T-helper 17 cell (primary cell): ENCODE measurements at regions not wholly inside any gene's neighbourhood (a gene's known extent, or its start where the extent isn't known, plus 50 kb on each side); places are given as distances from the start of the nearest gene placed in this dataset.
A peak's percentile ranks its signal among the peaks of the same experiment; 100 is the strongest.

ENCODE experiments used
- ATAC-seq: fragments of 150-1000 bp; cut with Tn5 transposase; 2 replicates; pipeline ENCODE4 v1.10.0; 2021; ENCODE audit warnings: mild to moderate bottlenecking, moderate library complexity
- DNase-seq, 3 donors: peaks; one replicate each; pipeline versions ENCODE4 v3.0.0 to v3.0.0-alpha.2; 2020 to 2021
- H3K9me3 ChIP-seq: one replicate; pipeline ENCODE4 v1.7.0; 2013; ENCODE audit warnings: low read length, mild to moderate bottlenecking; ENCODE audit not compliant: control insufficient read depth, poor library complexity, severe bottlenecking
- H3K27ac Mint-ChIP-seq: one replicate; pipeline ENCODE4 v1.8.0; 2022; ENCODE audit warnings: mild to moderate bottlenecking, moderate library complexity, mixed read lengths
- H3K27me3 Mint-ChIP-seq: one replicate; pipeline ENCODE4 v1.8.0; 2022; ENCODE audit warnings: mixed read lengths
- H3K36me3 Mint-ChIP-seq: one replicate; pipeline ENCODE4 v1.8.0; 2022; ENCODE audit warnings: low read depth, mixed read lengths
- H3K4me1 Mint-ChIP-seq: one replicate; pipeline ENCODE4 v1.8.0; 2022; ENCODE audit warnings: mild to moderate bottlenecking, mixed read lengths
- H3K4me3 Mint-ChIP-seq: one replicate; pipeline ENCODE4 v1.8.0; 2022; ENCODE audit warnings: mild to moderate bottlenecking, moderate library complexity, mixed read lengths

GRCh38 chrX:139246295-139246694 lies 284.2 kb upstream of the F9 start:
- Mint-ChIP-seq H3K4me3 (no peak overlapping the region), H3K4me1 (no peaks in the 10 kb centered on the region), H3K27me3 (no peaks in the 10 kb centered on the region), H3K27ac (no peak overlapping the region), H3K36me3 (no peaks in the 10 kb centered on the region)
- no peak for DNase-seq
- no peaks in the 10 kb centered on the region for H3K9me3 ChIP-seq
- no peak for ATAC-seq

GRCh38 chrX:139237141-139237540 lies 293.4 kb upstream of the F9 start:
- no peaks in the 10 kb centered on the region for H3K9me3 ChIP-seq
- Mint-ChIP-seq H3K4me3 (no peak overlapping the region), H3K27ac (no peak overlapping the region), H3K4me1 (no peaks in the 10 kb centered on the region), H3K27me3 (no peaks in the 10 kb centered on the region), H3K36me3 (no peaks in the 10 kb centered on the region)
- ATAC-seq (no peak), DNase-seq (no peak)

DNA sequence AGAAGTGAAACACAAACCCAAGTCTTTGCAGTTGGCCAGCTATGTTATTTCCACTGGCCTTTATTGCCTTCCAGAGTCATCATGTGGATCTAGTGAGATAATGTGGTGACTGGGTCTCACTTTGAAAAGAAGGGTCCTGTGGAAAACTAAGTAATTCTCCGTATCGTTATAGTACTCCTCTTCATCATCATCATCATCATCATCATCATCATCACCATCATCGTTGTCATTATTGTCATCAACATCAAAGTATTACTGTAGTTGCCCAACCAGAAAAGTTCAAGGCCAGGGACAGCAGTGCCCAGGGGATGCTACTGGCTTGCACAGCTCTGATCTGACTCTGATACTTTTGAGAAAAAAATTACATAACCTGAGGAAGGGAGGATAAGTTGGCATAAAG lies 295.6 kb upstream of the F9 start:
- no peaks in the 10 kb centered on the region for H3K36me3 Mint-ChIP-seq
- no peaks in the 10 kb centered on the region for H3K27me3 Mint-ChIP-seq
- DNase-seq: no peak

DNA sequence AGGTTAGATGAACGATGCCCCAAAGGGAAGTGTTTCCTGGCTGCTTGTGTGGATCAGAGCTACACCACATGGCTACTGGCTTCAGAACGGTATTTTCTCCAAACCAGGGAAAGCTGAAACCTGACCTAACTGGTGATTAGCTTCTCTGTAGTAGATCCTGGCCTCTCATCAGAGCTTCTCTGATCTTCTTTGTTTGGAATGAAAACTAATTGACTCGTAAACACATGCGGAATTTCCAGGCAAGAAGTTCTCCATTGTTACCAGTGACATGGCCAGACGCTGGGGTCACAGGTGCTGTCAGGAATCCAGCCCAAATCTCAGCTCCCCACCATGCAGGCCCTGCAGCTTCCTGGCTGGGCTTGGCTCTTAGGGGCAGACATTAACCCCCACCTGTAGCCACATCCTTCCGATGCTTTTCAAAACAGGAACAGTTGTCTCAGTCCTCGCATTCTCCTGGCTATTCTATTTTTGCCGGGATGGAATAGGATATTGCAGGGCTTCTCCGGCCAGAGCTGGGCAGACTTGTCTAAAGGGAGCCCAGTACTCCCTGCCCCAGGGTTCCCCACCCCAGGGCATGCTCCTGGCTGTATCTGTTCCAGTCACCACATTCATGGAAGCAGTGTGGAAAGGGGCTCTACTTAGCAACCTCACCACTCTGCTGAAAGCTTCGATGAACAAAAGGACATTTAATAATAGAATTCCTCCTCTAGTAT lies 305.4 kb upstream of the F9 start:
- DNase-seq (no peak), ATAC-seq (no peak)
- Mint-ChIP-seq H3K4me1 (no peaks in the 10 kb centered on the region), H3K4me3 (no peak overlapping the region), H3K27me3 (no peaks in the 10 kb centered on the region), H3K27ac (no peak overlapping the region), H3K36me3 (no peaks in the 10 kb centered on the region)
- H3K9me3 ChIP-seq: no peaks in the 10 kb centered on the region

More for the DNA sequence above, 295.6 kb upstream of the F9 start:
- H3K9me3 ChIP-seq: no peaks in the 10 kb centered on the region
- no peaks in the 10 kb centered on the region for H3K4me1 Mint-ChIP-seq
- H3K4me3 Mint-ChIP-seq: no peak overlapping the region
- no peak for ATAC-seq
- H3K27ac Mint-ChIP-seq: no peak overlapping the region

DNA sequence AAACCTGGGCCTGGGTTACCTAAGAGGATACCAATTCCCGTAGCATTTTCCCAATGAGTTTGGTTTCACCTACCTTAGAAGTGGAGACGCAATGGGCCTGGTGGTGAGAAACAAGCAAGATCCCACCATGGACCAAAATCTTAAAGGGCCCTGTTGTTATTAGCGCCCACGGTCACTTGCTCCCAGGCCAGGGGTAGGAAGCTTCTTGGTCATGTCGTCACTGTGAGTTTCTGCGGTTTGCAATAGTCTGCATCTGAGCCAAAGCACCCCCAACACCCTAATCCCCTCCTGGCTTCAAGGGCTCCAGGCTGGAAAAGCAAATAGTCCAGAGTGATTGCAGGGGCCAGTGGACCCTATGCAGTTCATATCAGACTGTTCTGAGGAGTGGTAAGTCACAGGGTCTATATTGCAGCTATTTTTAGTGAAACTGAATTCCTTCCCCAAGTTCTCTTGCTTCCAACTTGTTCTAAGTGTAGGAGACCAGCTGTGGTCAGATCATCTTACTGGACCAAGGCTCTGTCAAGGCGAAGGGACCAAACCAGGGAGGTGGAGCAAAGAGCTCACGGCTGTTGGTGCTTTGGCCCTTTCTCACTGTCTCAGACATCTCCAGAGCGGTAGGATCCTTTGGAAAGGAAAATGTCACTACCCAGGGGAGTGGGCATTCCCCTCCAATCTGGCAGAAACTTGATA lies 307.9 kb upstream of the F9 start:
- no peaks in the 10 kb centered on the region for H3K36me3 Mint-ChIP-seq
- no peak overlapping the region for H3K4me3 Mint-ChIP-seq
- no peak overlapping the region for H3K27ac Mint-ChIP-seq
- H3K9me3 ChIP-seq: no peaks in the 10 kb centered on the region
- no peaks in the 10 kb centered on the region for H3K4me1 Mint-ChIP-seq
- ATAC-seq (no peak), DNase-seq (no peak)
- H3K27me3 Mint-ChIP-seq: no peaks in the 10 kb centered on the region

DNA sequence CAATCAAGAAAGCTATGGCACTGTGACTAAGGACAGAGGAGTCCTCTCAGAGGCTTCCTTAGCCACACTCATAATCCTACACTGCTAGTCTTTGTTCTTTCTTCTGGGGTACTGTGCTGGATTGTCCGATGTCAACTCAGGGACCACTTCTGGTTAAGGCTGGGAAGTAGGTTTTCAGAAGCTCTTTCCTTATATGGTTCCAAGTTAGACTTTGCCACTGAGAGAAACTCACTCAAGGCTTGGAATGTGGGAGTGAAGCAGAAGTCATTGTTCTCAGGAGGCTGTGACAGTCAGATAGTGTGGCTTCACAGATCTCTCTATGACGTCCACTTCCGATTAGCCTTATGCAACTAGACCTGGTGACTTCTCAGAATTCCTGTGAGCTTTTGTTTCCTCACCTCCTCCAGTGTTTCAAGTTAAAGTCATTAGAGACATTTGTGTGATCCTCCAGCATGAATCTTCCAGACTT lies 317.3 kb upstream of the F9 start:
- H3K27me3 Mint-ChIP-seq: no peaks in the 10 kb centered on the region

DNA sequence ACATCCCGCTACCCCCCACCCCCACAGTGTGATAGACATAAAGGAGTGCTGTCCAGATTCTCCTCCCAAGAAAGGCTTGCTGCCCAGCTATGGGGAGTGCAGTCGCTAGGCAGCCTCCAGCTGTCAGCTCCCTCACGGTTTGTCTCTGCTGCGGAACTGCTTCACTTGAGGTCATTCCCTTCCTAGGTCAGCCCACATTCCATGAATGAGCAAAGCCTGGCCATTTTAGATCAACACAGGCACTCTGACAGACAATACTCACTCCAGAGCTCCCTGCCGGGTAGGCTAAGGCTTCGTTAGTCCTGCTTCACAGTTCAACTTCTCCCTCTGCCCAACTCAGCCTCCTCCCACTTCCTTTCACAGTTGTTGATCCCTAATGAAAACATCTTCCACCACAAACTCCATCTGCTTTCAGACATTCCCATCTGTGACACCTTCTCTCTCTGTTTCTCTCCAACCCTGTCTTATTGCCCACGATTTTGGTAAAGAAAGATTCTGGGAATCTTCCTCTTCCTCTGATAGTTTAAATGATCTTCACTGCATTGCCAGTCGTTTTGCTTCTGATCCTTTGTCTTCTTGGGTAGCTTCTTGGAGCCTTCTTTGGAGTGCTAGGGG lies 318.9 kb upstream of the F9 start:
- no peaks in the 10 kb centered on the region for H3K9me3 ChIP-seq
- Mint-ChIP-seq H3K4me3 (no peak overlapping the region), H3K36me3 (no peaks in the 10 kb centered on the region), H3K4me1 (no peaks in the 10 kb centered on the region), H3K27me3 (no peaks in the 10 kb centered on the region), H3K27ac (no peak overlapping the region)
- DNase-seq (no peak), ATAC-seq (no peak)

More for the DNA sequence above, 317.3 kb upstream of the F9 start:
- Mint-ChIP-seq H3K4me3 (no peak overlapping the region), H3K27ac (no peak overlapping the region), H3K36me3 (no peaks in the 10 kb centered on the region), H3K4me1 (no peaks in the 10 kb centered on the region)
- no peak for DNase-seq
- no peaks in the 10 kb centered on the region for H3K9me3 ChIP-seq
- no peak for ATAC-seq

- DNase-seq (no peak), ATAC-seq (no peak)
- Mint-ChIP-seq H3K4me3 (no peak overlapping the region), H3K27me3 (no peaks in the 10 kb centered on the region), H3K27ac (no peak overlapping the region), H3K36me3 (peaks cover 2% of the 10 kb centered on the region), H3K4me1 (no peaks in the 10 kb centered on the region)
- H3K9me3 ChIP-seq: no peaks in the 10 kb centered on the region
Observed at GRCh38 chrX:139209342-139209741, 321.2 kb upstream of the F9 start.

GRCh38 chrX:139207655-139208054 lies 322.9 kb upstream of the F9 start:
- no peak overlapping the region for H3K4me3 Mint-ChIP-seq
- peaks cover 5% of the 10 kb centered on the region for H3K27me3 Mint-ChIP-seq
- ATAC-seq: no peak

DNA sequence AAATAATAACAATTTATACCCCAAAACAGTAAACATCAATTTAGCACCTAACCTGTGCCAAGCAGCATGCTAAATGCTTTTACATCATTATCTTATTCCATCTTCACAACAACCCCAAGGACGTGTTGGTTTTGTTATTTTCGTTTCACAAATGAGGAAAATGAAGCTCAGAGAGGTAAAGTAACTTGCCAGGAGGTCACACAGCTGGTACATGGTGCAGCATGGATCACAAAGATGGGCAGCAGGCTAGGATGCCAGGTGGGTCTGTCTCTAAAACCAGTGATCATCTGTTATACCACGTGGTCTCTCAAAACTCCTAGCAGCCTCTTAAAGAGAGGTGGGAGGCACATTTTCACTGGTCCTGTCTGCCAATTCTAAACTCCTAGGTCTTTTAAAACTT lies 323.6 kb upstream of the F9 start:
- Mint-ChIP-seq H3K36me3 (peaks cover 2% of the 10 kb centered on the region), H3K27ac (no peak overlapping the region), H3K4me3 (no peak overlapping the region), H3K4me1 (no peaks in the 10 kb centered on the region), H3K27me3 (peaks cover 5% of the 10 kb centered on the region)
- no peak for ATAC-seq
- no peaks in the 10 kb centered on the region for H3K9me3 ChIP-seq
- DNase-seq: no peak

More at GRCh38 chrX:139207655-139208054, 322.9 kb upstream of the F9 start:
- Mint-ChIP-seq H3K36me3 (peaks cover 2% of the 10 kb centered on the region), H3K4me1 (no peaks in the 10 kb centered on the region), H3K27ac (no peak overlapping the region)
- H3K9me3 ChIP-seq: no peaks in the 10 kb centered on the region
- DNase-seq: no peak

DNA sequence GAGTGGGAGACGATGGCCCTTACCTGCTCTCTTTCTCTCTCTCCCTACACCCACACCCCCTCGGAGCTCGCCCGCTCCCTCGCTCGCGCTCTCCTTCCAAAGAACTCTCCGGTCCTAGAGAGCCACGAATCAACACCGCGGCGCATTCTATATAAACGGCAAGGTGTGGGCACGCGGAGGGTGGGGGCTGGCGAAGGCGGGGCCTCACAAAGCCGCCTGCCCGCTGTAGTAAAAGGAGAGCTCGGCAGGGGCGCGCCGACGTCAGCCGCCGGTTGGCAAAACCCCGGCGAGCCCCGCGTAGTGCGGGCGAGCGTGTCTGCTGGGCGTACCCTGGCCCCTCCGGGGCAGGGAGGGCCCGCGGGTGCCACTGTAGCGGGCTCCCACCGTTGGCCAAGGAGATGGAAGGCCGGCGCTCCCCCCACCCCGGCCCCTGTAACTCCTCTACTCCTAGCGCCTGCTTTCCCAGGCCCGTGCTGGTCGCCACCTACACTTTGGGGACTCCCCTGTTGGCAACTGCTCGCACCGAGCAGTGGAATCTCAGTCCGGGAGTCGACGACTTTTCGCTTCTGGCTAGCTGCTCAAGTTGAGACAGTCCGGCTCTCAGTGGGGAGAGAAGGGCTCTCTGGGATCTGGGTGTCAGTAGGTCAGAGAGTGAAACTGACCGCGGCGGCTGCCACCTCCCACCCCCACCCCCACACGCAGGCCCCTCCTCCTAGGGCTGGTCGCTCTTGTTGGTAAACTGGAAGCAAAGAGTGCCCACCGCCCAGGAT lies 325.5 kb upstream of the F9 start:
- no peak for DNase-seq
- H3K27ac Mint-ChIP-seq: no peak overlapping the region
- no peaks in the 10 kb centered on the region for H3K4me1 Mint-ChIP-seq
- no peak for ATAC-seq
- H3K27me3 Mint-ChIP-seq: peaks cover 5% of the 10 kb centered on the region
- no peaks in the 10 kb centered on the region for H3K9me3 ChIP-seq
- peaks cover 2% of the 10 kb centered on the region for H3K36me3 Mint-ChIP-seq
- H3K4me3 Mint-ChIP-seq: peak overlapping the region; percentile 84

GRCh38 chrX:139204571-139204897 lies 326.0 kb upstream of the F9 start:
- H3K27me3 Mint-ChIP-seq: peaks cover 5% of the 10 kb centered on the region
- no peak for ATAC-seq
- no peaks in the 10 kb centered on the region for H3K9me3 ChIP-seq
- DNase-seq: no peak
- H3K4me1 Mint-ChIP-seq: no peaks in the 10 kb centered on the region
- no peak overlapping the region for H3K27ac Mint-ChIP-seq
- peaks cover 2% of the 10 kb centered on the region for H3K36me3 Mint-ChIP-seq
- peak overlapping the region; percentile 84 for H3K4me3 Mint-ChIP-seq
